HG02885 (cell line): ENCODE measurements at regions not wholly inside any gene's neighbourhood (a gene's known extent, or its start where the extent isn't known, plus 50 kb on each side); places are given as distances from the start of the nearest gene placed in this dataset.

Source experiments
- ATAC-seq: cut with Tn5 transposase; IDR thresholded peaks from one replicate; pipeline ENCODE4 v1.9.1; 2021; ENCODE audit warnings: mild to moderate bottlenecking; ENCODE audit not compliant: unreplicated experiment, poor library complexity

DNA sequence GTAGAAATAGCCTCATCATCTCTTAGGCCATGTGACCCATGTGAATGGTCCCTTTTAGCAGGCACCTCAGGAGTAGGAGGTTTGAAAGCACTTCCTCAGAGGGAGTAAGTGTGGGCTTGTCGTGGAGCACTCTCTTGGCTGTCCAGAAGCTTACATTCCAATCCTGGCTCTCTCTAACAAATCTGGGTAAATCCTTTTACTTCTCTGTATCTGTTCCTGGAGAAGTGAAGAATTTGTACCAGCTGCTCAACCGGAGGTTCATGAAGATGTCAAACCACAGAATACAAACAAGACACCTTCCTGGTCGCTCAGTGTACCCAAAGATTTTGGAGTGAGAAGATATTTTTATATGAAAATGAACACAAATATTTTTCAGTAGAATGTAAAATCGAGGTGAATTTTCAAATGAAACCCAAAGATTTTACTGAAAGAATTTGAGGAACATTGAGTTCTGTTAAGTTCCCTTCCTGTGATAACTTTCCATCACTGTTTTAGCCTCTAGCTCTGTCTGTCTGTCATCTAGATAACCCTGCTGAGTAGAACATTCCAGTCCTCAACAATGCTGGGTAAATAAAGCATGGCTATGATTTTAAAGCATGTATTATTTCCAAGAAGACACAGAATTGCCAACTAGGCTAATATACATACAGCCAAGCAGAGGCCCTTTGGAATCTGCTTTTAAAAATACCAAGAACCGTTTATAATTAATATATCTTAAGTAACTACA, 263.9 kb upstream of the RGS6 start:
- no peak for ATAC-seq

DNA sequence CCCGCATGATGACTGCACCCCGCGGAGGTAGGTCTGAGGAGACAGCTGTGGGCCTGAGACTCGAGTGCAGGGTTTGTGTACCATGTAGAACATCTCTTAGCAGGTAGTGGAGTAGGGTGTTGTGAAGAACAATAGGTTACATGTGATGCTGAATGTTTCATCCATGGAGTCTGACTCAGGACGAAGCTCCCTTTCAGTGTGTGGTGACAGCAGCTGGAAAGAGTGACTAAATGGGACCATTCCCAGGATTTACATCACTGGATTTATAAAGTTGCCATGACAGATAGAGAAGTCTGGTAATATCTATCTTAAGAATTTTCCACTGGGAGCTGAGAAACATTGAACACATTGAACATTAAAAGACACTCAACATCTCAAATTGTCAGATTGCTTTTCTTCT, 259.6 kb upstream of the RGS6 start:
- no peak for ATAC-seq

DNA sequence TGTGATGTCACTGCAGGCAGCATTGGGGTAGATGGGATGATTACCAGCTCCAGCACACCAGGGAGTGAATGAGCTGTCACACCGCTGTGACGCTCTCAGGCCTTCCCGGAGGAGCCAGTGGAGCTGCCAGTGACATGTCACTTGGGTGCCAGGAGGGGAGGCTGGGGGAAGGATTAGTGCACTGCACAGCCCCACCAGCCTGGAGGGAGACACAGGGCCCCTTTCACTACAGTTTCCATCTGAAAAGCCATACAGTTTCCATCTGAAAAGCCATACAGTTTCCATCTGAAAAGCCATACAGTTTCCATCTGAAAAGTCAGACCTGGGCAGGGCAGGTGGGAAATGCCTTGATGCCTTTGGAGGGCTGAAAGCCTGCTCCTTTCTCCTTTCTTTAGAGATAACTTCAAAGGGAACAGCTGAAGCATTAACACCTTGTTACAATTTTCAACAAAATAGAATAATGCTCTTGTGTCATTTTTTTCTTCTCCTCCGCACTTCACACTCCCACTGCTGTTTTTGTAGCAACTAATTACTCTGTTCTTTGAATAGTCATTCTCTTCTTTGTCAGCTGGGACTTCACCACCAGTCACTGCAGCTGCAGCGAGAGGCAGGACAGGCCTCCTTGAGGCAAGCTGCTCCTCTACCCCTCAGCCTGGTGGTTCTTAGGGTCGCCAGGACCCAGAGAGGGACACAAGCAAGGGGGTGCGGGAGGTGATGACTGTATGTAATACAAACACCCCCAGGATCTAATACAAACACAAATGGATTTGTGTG, 256.9 kb upstream of the RGS6 start:
- ATAC-seq = no peak

DNA sequence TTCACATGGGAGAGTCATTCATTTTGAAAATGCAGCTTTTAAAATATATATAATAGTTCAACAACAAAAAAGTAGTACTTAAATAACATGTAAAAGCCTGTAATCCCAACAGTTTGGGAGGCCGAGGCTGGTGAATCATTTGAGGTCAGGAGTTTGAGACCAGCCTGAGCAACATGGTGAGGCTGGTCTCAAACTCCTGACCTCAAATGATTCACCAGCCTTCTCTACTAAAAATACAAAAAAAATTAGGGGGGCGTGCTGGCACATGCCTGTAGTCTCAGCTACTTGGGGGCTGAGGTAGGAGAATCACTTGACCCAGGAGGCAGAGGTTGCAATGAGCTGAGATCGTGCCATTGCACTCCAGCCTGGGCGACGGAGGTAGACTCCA, 256.3 kb upstream of the RGS6 start:
- ATAC-seq = no peak

DNA sequence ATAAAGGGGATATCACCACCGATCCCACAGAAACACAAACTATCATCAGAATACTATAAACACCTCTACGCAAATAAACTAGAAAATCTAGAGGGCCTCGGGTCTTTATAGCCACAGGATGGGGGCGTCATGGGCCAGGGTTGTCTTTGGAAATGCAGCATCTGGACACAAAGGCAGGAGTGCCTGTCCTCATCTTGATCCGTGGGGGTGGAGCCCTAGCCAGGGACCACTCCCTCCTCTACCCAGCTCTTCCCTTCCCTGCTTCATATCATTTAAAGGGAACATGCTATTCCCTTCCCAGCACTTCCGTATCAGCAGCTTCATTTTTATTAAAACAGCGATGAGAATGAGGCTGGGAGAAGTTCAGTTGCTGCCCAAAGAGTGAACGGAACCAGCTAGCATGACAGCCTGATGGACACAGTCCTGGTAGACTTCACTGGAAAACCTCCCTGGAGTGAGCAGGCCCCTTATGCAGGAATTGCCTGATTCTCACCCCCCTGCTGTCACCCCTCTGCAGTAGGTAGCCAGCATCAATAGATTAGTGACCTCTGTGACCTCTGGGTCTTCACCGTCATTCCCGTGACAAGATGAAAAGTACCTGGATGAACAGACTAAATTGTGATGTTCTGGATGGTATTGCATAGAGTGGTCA, 251.4 kb upstream of the RGS6 start:
- ATAC-seq = no peak

DNA sequence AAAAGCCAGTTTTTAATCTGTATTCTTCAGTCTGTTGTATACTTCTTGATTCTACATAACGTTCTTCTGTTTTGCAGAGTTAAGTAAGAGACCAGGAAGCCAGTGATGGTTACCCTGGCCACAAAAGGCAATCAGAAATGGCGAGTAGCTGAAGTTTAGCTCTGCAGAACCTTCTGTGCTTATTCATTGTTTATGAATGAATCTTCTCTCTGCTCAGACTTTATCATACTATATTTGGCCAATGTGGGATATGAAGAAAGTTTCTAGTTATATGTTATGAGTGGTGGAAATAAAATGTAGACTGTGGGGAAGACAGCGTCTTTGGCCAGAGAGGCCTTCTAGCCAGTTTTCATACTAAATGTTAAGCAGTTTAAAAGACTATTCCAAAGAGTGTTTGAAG, 249.9 kb upstream of the RGS6 start:
- ATAC-seq = no peak

DNA sequence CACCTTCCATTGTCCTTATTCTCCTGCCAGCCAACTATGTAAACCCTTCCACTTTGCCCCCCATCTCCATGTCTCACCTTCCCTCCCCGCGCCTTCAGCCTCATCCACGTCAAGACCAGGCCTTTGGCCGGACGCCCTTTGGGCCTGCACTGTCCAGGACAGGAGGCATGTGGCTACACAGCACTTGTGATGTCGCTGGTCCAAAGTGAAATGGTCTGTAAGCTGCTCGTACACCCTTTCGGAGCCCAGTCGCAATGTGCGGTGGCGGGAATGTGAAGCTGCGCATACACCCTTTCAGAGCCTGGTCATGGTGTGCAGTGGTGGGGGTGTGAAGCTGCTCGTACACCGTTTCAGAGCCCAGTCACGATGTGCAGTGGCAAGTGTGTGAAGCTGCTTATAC, 247.9 kb upstream of the RGS6 start:
- ATAC-seq = no peak

DNA sequence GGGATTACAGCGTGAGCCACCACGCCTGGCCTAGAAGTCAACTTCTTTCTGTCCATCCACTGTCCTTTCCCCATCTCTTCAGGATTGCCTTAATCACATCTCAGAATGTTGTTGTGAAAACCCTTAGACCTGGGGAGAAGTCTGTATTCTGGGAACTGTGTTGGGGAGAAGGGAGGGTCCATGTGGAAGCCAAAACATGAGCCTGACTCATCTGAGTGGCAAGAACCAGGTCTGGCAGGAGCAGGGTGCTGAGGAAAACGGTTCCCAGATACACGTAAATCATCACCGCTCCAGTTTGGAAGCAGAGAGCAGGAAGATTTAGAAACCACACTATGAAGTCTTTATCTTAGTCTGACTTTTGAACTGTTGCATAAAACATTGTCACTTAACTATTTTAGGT, 245.6 kb upstream of the RGS6 start:
- no peak for ATAC-seq

DNA sequence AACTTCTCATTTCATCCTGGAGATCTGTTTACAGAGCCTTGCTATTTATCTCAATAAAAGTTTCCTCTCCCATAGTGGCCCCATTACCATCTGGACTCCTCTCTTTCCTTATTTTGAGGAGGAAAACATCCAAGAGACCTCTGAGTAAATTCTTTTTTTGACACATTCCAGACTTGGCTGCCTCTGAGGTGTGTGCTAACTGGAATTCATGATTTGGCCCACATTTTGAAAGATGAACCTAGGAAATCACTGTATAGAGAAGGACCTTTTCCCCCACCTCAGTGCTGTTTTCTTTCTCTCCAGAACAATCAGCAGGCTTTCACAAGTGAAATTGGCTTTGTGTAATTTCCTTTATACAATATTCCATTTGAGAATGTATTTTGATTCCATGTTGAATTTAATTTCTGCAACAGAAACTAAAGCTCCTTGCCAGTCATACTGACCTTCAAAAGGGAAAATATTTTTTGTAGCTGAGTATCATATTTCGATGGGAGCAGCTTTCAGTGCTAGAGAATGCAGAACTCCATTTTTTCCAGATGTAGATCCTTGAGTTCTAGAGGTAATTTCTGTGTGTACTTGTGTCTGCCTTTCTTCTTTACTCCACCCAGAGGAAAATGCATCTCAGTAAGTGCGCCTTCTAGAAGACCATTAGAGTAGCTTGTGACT, 244.9 kb upstream of the RGS6 start:
- no peak for ATAC-seq

DNA sequence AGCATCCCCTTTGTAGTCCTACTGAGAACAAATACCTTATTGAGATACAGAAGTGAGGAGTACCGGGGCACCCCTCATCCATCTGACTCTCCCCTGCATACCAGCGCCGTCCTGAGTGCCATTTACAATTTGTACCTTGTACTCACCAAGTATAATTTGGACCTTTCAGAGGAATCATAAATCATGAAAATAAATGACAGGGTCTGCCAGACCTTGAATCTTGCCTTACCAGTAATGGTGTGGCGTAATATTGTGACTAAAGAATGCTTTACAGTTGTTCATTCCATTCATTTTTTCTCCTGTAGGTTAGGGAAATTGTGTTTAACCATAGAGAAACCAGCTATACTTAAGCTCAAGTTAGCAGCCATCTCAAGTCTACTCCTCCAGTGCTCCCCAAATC, 243.7 kb upstream of the RGS6 start:
- ATAC-seq = no peak

DNA sequence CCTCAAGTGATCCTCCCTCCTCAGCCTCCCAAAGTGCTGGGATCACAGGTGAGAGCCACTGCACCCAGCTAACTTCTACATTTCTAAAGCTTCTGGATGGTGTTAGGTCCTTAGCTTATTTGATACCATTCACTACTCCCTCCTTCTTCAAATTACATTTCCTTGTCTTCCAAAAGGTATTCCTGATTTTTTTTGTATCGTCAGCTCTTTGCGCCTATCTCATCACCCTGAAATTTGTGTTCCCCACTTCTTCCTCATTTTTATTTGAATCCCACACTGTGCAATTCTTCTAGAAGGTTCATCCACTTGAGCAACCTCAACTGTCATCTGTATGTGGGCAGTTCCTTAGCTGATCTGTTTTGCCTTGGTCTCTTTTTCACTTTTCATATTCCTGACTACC, 241.8 kb upstream of the RGS6 start:
- no peak for ATAC-seq

DNA sequence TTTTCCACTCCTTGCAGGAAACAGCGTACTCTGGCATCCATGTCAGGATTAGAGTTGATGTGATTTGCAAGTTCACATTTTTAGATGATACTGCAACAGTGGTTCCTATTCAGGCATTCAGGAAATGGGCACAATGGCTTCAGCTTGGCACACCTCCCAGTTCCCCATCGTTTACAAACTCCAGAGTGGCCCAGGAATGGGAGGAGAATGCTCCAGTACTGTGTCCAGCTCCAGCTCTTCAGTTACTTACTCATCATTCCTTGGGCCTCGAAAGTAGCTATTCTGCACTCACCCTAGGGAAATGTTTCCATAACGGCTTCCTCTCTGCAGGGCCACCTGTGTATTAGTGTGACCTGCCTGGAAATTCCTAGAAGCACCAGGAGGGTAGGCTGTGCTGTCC, 239.7 kb upstream of the RGS6 start:
- no peak for ATAC-seq

DNA sequence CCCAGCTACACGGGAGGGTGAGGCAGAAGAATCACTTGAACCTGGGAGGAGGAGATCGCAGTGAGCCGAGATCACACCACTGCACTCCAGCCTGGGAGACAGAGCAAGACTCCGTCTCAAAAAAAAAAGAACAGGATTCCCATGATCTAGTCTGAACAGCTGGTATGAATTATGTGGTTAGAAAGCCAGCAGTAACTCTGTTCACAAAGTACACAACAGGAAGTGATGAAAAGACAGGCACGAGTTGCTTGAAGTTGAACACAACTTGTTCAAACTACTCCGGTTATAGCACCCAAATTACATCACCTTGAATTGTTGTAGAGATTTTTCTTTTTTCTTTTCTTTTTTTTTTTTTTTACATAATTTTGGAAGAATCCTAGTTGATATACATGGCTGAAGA, 238.8 kb upstream of the RGS6 start:
- ATAC-seq = no peak

DNA sequence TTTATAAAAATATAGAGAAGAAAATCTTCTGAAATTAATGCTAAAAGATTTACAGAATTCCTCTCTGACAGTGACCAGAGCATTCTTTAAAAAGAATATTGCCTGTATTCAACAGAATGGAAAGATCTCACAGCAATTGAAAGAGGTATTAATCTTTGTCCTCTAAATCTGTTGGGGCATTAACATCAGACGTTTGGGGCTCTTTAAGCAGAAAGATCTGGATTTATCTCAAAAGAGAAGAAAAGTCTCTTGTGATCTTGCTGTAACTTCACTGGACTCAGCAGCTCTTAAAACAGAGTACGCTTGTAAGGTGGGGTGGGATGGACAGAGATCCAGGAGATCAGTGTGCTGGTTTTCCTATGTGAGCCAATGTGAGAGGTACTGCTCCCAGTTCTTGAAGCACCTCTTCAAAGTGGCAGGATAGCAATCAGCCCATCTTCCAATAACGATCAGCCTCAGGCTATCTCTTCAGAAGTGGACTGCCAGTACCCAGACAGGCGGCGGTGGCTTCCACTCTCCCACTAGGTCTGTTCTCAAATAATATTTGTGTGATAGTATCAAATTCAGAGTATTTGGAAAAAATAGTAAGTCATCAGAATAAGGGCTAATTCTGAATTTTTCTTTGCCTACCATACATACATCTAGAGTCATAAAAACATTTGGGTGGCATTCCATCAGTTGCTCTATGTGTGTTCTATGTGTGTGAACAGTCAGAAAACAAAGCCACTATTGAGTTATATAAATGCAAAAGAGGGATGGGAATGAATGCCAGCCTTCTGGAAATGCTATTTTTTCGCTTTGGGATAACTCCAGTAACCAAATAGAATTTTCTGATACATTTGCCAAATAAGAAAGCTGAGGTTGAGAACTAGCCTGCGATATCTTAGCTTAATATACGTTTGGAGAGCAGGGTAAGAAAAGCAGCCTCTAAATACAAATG, 237.4 kb upstream of the RGS6 start:
- ATAC-seq = no peak

DNA sequence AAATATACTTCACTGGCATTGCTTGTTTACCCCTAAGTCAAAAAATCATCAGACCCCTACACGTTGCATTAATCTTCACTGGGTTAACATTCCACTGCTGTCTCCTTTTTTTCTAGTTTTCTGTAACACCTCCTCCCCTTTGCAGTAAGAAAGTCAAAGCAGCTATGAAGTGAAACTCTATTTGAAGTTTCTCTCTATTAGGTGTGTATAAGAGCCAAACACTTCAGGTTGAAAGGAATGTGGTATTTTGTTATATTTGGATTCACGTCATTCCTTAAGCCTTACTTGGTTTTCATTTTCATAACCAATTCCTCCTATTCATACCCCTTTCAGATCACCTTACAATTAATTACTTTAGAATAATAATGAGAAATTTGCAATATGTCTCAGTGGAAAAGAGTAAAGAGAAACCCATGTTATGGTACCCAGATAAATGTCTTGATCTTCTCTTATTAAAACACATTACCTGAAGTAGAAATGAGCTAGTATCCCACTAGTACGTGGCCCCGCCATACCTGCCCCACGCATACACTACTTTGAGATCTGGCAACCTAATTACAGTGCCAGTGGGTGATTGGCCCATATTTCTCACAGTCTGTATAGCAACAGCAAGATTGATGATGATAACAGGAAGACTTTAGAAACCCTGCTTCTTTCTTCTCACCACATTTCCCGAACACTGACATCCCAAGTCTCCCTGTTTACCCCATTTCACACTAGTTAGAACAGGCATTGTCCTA, 236.4 kb upstream of the RGS6 start:
- no peak for ATAC-seq

DNA sequence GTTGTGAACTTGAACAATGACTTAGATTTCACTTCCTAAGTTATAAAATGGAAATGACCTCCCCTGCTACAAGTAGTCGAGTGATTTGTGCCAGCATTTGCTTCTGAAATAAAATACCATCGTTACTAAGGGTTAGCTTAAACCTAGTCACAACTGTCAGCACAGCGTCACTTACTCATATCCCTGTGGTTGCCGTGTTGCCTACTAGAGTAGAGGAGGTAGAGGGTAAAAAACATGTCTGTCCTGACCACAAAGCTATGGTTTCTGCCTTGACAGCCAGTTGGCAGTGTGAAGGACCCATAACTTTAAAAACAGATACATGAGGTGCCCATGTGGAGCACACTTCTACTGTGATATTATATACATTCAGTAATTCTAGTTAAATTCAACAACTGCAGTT, 234.2 kb upstream of the RGS6 start:
- ATAC-seq = no peak

DNA sequence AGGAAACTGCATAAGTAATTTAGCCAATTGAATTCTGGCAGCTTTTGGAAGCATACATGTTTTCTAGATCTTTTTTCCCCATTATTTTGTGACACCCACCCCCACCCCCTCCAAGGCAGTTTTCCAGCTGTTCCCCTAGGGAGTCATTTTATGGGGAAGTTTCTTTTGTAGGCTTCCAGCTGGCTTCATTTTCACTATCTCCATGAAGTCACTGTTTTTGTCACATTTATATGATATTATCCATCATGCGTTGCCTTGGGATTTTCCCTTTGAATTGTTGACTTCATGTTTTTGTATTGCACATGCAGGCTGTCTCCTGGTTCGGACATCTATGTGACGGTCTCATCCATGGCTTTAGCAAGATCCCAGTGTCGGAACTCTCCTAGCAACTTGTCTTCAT, 233.6 kb upstream of the RGS6 start:
- ATAC-seq = no peak

DNA sequence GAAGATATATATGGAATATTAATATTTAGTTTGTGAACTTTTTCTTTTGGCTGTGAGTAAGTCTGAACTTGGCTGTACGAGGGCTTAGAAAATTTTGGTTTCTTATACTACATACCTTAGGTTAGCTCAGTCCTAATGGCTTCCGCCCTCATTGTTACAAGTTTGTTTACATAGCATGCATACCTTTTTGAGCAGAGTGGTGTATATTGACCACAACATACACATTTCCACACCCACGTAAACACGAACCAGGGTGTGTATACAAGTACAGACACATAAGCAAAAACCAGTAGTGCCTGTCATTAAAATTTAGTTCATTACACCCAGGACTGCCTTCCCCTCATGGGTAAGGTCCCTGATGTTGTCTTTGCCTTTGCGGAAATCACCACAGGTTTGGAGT, 230.2 kb upstream of the RGS6 start:
- ATAC-seq = no peak

DNA sequence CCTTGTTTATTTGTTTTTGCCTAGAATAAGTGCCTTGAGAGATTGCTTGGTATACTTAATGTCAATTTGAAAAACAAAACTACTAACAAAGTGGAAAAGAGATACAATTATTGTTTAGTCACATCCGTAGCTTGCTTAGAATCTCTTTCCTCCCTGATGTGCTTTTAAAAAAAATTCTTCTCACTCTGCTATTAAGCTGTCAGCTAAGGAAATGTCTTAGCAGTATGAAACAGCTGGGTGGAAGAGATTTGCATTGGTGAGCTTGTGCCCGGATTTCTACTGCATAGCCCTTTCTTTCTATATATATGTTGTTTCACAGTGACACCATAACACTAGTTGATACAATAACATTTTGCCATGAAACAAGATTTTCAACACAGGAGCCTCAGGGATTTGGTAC, 229.4 kb upstream of the RGS6 start:
- no peak for ATAC-seq
